ENCODE measurements at regions not wholly inside any gene's neighbourhood (a gene's known extent, or its start where the extent isn't known, plus 50 kb on each side); places are given as distances from the start of the nearest gene placed in this dataset.

GRCh38 chr10:62534031-62534430 lies 159.9 kb downstream of the ZNF365 start:
- H3K4me1 Mint-ChIP-seq = peaks cover 47% of the 10 kb centered on the region
- H3K27ac Mint-ChIP-seq = peak overlapping the region; percentile 59
- DNase-seq (no peak), ATAC-seq (ENCODE audit: low read depth) (no peak)
- H3K9me3 ChIP-seq (ENCODE audit: control extremely low read depth in 1 of 3, control insufficient read depth in 2 of 3, insufficient read depth in 1 of 3, low read length in 2 of 3) = peaks cover 1 to 7% (median 6%) of the 10 kb centered on the region in 3 donors
- no peaks in the 10 kb centered on the region for H3K27me3 ChIP-seq (replicated peaks in 1 of 4; ENCODE audit: control extremely low read depth in 1 of 4, control insufficient read depth in 3 of 4, insufficient read depth in 4 of 4, low read length in 3 of 4)
- H3K4me3 ChIP-seq (ENCODE audit: control extremely low read depth in 1 of 5, extremely low read depth in 1 of 5, insufficient read depth in 1 of 5, low read depth in 2 of 5, low read length in 4 of 5) = no peak overlapping the region
- H3K27ac ChIP-seq (ENCODE audit: low read length in 2 of 2) = no peak overlapping the region
- H3K4me3 Mint-ChIP-seq = no peak overlapping the region
- ChIA-PET POLR2A (interaction anchor here (1.2 kb wide), 1 partner anchor 11 kb away, joined by 4 read pairs; no protein-coding TSS in a partner anchor), CTCF (interaction anchor here (0.9 to 2.6 kb wide), 3 partner anchors 7 to 60 kb away, joined by 3 to 7 read pairs (median 4); no protein-coding TSS in a partner anchor)
- H3K4me2 ChIP-seq (replicated peaks; ENCODE audit: low read depth, low read length, poor library complexity, severe bottlenecking) = no peak overlapping the region
- H3K27me3 Mint-ChIP-seq = no peaks in the 10 kb centered on the region
- H2AFZ ChIP-seq (ENCODE audit: insufficient read depth, low read depth, low read length, poor library complexity, severe bottlenecking) = no peak overlapping the region
- H3K9me3 Mint-ChIP-seq (ENCODE audit: insufficient read depth) = peaks cover 8% of the 10 kb centered on the region
- peaks cover 27 to 34% of the 10 kb centered on the region in 2 donors for H3K4me1 ChIP-seq (ENCODE audit: control insufficient read depth in 2 of 2, insufficient read depth in 2 of 2, low read length in 2 of 2)
- TF ChIP-seq EZH2 (IDR thresholded peaks at IDR 0.05; ENCODE audit: borderline replicate concordance, insufficient read depth, low read depth, low read length, poor library complexity, severe bottlenecking) (no peak), CTCF (IDR thresholded peaks at IDR 0.05) (no peak)
- intact Hi-C loops (cut with micrococcal nuclease) = no loop called here
- H4K20me1 ChIP-seq (ENCODE audit: control insufficient read depth, insufficient read depth, low read length, poor library complexity, severe bottlenecking) = no peaks in the 10 kb centered on the region
- no peak overlapping the region for H3K9ac ChIP-seq (ENCODE audit: low read length)
- no peaks in the 10 kb centered on the region for H3K36me3 ChIP-seq (replicated peaks in 1 of 2; ENCODE audit: control extremely low read depth in 1 of 2, control insufficient read depth in 1 of 2, extremely low read depth in 1 of 2, insufficient read depth in 2 of 2, low read length in 1 of 2)
- no peaks in the 10 kb centered on the region for H3K79me2 ChIP-seq (ENCODE audit: control insufficient read depth, insufficient read depth, low read length)
- no CpG with 5 or more reads among the region's 2 CpGs for WGBS (ENCODE audit: insufficient coverage)

- Histone ChIP-seq H3K4me3 (ENCODE audit: control extremely low read depth in 1 of 5, extremely low read depth in 1 of 5, insufficient read depth in 1 of 5, low read depth in 2 of 5, low read length in 4 of 5) (no peak overlapping the region), H4K20me1 (ENCODE audit: control insufficient read depth, insufficient read depth, low read length, poor library complexity, severe bottlenecking) (no peaks in the 10 kb centered on the region), H3K27ac (ENCODE audit: low read length in 2 of 2) (peak overlapping the region; percentile 58 to 66), H3K27me3 (replicated peaks in 1 of 4; ENCODE audit: control extremely low read depth in 1 of 4, control insufficient read depth in 3 of 4, insufficient read depth in 4 of 4, low read length in 3 of 4) (no peaks in the 10 kb centered on the region), H3K4me1 (ENCODE audit: control insufficient read depth in 2 of 2, insufficient read depth in 2 of 2, low read length in 2 of 2) (peaks cover 46 to 47% of the 10 kb centered on the region in 2 donors), H3K79me2 (ENCODE audit: control insufficient read depth, insufficient read depth, low read length) (no peaks in the 10 kb centered on the region), H3K4me2 (replicated peaks; ENCODE audit: low read depth, low read length, poor library complexity, severe bottlenecking) (peak overlapping the region; percentile 27), H3K9ac (ENCODE audit: low read length) (no peak overlapping the region), H3K36me3 (replicated peaks in 1 of 2; ENCODE audit: control extremely low read depth in 1 of 2, control insufficient read depth in 1 of 2, extremely low read depth in 1 of 2, insufficient read depth in 2 of 2, low read length in 1 of 2) (no peaks in the 10 kb centered on the region), H2AFZ (ENCODE audit: insufficient read depth, low read depth, low read length, poor library complexity, severe bottlenecking) (peak overlapping the region; percentile 6), H3K9me3 (ENCODE audit: control extremely low read depth in 1 of 3, control insufficient read depth in 2 of 3, insufficient read depth in 1 of 3, low read length in 2 of 3) (peaks cover 1 to 6% (median 3%) of the 10 kb centered on the region in 3 donors)
- Mint-ChIP-seq H3K4me1 (peaks cover 57% of the 10 kb centered on the region), H3K27ac (peak overlapping the region; percentile 78), H3K9me3 (ENCODE audit: insufficient read depth) (peaks cover 11% of the 10 kb centered on the region), H3K4me3 (peak overlapping the region; percentile 2), H3K27me3 (no peaks in the 10 kb centered on the region)
- no CpG with 5 or more reads among the region's 6 CpGs for WGBS (ENCODE audit: insufficient coverage)
- CTCF ChIA-PET = interaction anchor here (1.4 to 2.3 kb wide), 4 partner anchors 11 to 101 kb away, joined by 3 to 7 read pairs (median 4); no protein-coding TSS in a partner anchor
- ATAC-seq (ENCODE audit: low read depth) = no peak
- peak; percentile 30 for DNase-seq
- TF ChIP-seq CTCF (IDR thresholded peaks at IDR 0.05) (no peak), EZH2 (IDR thresholded peaks at IDR 0.05; ENCODE audit: borderline replicate concordance, insufficient read depth, low read depth, low read length, poor library complexity, severe bottlenecking) (no peak)
- POLR2A ChIA-PET = interaction anchor here (1.4 to 4.5 kb wide), 2 partner anchors 9 to 11 kb away, joined by 4 to 20 read pairs; no protein-coding TSS in a partner anchor
- intact Hi-C loops (cut with micrococcal nuclease) = loop anchor here (1.0 kb wide), 1 partner anchor 10 kb away; no protein-coding TSS in a partner anchor
These were observed 164.4 kb downstream of the ZNF365 start for GRCh38 chr10:62538606-62539005.
